GM23248 (cell line): ENCODE measurements at regions not wholly inside any gene's neighbourhood (a gene's known extent, or its start where the extent isn't known, plus 50 kb on each side); places are given as distances from the start of the nearest gene placed in this dataset.

Experiments
- EZH2 ChIP-seq: fragments of 200-600 bp; sonication (generic); IDR thresholded peaks from 2 replicates; pipeline ENCODE4 v1.6.1; 2018; ENCODE audit warnings: antibody characterized with exemption, mild to moderate bottlenecking; ENCODE audit not compliant: insufficient read depth, poor library complexity, severe bottlenecking
- EZH2phosphoT487 ChIP-seq: fragments of 200-600 bp; sonication (generic); IDR thresholded peaks from 2 replicates; pipeline ENCODE4 v1.6.1; 2018; ENCODE audit warnings: antibody characterized with exemption, moderate library complexity, mild to moderate bottlenecking, low read depth; ENCODE audit not compliant: insufficient read depth

GRCh38 chr5:155919126-155919525 is 407.8 kb upstream of the SGCD start:
- no peak for TF ChIP-seq EZH2
- TF ChIP-seq EZH2phosphoT487: no peak
